NCI-H748 (cell line): ENCODE measurements at regions not wholly inside any gene's neighbourhood (a gene's known extent, or its start where the extent isn't known, plus 50 kb on each side); places are given as distances from the start of the nearest gene placed in this dataset.
A peak's percentile ranks its signal among the peaks of the same experiment; 100 is the strongest.

Source experiments
- DNase-seq: peaks from one replicate; lab custom pipeline; 2025; ENCODE audit not compliant: unreplicated experiment; lab: John Stamatoyannopoulos, UW

DNA sequence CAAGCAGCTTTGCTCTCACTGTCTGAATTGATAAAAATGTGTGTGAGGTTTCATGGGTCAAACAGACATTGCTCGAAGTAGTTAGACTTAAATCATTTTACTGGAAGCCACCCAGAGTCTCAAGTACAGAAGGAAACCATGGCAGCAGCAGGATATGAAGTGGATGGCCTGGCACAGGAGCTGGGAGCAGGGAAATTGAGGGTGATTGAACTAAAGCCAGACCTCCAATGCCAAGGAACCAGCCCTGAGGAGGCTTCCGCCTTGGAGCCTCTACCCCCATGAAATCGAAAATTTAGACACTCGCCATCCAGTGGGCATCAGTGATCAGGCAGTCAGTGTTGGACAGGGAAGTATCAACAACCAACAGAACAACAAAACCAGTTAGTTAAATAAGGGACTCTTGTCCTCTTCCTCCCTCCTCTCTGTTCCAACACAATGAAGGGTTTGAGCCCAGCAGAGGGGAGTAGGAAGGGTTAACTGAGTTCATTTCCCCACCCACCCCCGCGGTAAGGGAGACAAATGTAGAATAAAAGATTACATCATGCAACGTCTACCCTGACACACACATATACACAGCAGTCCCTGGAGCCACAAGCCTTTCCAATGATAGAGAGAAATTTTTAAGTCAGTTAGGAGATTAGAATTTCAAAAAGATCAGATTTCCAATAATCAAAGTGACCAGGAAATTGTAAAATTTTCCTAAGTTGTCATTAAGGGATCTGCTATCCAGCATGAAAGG is 156.3 kb downstream of the SLC16A9 start:
- no peak for DNase-seq

DNA sequence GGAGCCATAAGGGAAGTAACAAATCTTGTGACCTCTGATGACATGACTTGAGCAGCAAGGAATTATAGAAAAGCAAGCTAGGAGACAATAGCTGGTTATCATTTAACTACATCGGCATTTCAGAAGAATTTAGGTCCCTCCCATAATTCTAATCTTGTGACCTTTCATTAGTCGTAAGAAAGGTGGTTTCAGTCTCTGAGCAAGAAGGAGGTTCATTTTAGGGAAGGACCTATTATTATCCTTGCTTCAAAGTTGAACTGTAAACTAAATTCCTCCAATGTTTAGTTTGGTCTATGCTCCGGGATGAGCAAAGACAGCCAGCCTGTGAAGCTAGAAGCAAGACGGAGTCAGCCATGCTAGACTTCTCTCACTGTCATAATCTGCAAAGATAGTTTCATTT is 159.6 kb downstream of the SLC16A9 start:
- no peak for DNase-seq

DNA sequence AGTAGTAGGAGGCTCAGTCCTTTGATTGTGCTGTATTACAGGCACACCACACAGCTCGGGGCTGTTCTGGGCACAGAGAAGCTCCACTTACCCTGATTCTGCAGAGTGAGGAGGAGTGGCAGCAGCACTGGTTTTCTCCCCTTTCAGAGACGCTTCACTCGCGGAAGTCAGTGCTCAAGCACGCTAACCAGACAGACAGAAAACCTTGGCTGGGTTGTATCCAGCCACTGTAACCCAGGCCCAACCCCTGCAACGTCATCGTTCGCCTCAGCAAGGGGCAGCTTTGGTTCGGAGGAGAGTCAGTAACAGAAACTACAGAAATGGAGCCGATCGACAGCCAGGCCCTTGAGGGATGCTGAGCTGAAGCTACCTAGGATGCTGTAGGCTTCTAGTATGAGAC is 171.0 kb downstream of the SLC16A9 start:
- no peak for DNase-seq

DNA sequence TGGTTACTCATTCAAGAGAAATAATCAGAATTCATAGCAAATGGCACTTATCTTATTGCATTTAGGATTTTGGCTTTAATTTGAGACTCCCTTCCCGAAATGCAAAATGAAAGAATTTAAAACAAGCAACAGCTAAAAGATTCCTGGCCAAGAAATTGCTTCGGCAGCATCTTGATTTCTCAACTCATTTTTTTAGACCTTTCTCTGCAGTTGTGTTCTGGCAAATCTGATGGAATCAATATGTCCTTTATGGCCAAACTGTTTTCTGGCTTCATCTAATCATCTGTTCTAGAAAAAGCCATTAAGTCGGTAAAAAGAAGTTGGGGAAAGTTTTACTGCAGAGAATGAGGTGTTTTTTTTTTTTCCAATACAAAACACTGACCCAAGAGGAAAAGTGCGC is 172.1 kb downstream of the SLC16A9 start:
- no peak for DNase-seq

DNA sequence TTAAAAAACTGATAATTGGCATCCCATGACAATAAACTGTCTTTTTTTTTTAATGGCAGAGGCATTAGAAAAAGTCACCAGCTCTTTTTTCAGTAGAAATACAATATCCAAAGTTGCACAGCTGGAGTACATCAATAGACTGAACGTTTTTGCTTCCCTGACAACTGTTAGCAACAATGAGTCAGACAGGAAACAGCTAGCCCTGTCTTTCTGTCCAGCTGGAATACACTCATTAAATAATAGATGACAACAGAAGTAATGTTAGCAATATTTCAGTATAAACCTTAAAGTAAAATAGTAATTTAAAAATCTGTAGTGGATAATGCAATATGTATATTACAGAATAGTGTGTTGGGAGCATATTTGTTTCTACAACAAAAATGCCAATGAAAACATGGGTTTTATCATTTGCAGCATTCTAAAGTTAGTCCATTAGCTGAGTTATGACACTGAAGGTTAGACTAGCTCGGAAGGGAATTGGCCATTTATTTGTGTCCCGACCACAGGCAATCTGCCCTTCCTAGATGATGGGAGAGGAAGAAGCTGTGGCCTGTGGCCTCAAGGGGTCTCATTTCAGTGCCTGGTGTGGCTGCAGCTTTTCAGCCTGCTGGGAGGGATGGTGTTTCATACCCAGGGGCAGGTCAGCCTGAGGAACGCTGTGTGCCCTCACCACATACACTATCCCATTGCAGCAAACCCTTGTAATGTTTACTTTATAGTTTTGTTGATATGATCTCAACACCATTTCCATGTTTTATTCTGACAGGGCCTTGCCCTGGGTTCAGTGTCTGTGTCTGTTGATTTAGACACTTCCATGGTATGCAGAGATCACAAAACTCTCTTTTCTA is 173.3 kb downstream of the SLC16A9 start:
- DNase-seq, result peak; percentile 32

DNA sequence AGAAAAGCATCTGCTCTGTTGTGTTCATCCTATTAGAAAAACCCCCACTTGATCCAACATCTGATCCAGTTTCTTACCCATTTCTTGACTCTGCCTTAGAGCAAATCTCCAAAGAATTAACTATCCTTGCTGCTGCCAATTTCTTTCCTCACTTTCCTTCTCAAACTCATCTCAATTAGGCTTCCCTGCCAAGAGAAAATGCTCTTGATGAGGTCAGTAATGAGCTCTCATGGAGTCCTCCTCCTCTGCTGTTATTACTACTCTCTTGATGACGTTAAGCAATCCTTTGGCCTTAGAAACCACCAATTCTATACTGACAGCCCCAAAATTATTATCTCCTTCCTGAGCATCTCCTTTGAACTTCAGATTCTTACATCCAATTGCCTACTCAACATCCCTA is 162.0 kb upstream of the FAM13C start:
- DNase-seq, result no peak

DNA sequence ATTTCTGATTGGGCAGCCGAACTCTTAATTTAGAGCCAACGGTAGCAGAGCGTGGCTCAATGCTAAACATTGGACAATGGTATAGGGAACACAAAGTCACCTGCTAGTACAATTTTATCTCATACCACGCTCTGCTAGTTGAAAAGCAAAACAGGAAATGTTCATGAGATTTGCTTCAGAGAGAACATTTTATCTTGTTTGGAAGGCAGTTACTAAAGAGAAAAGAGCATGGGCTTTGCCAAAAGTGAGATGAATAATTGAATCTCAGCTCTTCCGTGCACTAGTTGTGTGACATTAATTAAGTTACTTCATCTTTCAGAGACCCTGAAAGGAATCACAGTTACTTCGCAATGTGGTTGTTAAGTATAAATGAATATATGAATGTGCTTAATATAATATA is 161.5 kb upstream of the FAM13C start:
- DNase-seq, result no peak

DNA sequence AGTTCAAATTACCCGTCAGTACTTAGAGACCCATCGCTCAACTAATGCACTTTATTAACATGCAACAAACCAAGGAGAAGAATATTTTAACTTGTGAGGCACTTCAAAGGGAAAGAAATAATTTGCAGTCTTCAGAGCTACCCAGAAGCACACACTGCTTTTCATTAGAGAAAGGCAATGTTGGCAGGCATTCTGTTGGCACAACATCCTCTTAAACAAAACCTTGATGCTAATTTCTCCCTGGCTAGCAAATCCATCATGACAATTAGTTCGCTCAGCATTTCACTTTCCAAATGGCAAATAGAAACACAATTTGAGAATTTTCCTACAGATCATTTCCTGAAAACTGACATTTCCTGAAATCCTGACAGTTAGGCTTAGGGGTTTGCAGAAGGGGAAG is 155.6 kb upstream of the FAM13C start:
- no peak for DNase-seq

DNA sequence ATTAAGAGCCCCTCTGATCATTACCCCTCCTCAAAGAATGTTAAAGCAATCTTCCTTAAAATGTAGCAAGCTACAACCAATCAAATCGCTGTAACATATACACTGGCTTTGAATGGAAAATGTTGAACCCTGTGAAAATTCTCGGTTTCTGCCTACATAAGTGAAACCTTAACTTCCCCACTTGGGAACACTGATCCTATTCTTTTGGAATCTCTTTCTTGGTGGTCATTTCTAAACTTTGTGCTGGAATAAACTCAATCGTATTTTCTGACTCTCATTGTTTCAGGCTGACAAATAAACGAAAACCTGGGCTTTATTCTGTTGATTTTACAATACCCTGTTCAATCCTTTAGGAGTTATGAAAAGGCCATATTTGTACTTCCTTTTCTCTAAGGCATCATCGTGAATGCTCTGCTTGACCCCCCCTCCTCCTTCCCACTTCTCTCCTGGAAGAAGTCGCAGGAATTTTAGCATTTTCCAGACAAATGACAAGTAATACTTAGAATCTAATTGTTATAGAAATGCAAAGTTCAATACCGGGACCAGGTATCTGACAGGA is 155.1 kb upstream of the FAM13C start:
- DNase-seq, result no peak

DNA sequence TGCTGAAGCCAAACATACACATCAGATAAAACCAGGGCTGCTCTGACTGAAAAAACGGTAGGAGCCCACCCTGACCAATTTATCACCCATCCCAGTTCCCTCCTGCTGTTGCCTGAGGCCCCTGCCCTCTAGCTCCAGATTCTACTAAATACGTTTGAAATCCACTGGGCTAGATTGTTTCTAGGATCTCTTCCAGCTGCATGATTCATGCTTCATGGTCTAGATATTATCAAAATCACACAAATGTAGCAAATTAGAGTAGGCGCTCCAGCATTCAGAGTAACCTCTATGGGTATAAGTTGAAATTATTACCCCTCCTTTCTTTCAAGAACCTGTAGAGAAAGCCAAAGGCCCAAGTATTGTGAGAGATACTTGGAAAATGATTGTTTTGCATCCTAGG is 151.2 kb upstream of the FAM13C start:
- DNase-seq, result no peak

DNA sequence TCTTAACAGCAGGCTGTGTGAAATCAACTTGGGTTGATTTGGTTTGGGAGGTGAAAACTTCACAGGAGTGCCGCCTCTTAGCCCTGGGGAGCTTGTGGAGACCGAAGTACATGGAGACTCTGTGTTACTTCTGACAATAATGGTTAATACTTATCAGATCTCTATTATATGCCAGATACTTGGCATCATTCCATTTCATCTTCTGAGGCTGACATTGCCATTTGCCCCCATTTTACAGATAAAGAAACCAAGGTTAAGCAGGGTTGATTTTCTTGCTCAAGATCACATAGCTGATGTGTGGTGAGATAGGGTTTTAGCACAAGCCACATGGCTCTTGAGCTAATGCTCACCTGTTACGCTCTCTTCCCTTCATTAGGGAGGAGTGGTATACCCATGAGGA is 150.6 kb upstream of the FAM13C start:
- no peak for DNase-seq

DNA sequence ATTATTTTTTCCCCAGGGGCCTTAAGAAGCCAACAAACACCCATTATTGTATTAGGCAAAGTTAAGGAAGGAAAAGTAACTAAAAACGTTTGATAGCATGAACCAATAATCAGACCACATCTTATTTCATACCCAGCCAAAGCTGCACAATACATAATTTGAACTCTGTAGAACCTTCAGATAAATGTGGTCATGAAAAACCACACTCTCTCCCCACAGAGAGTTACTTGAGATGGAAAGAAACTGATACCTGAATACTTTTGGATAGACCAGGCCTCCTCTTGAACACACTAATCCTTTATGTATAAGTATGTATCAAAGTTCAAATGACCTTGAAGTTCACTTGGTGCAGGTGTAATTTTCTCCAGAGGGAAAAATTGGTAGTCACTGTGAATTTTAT is 146.6 kb upstream of the FAM13C start:
- no peak for DNase-seq

DNA sequence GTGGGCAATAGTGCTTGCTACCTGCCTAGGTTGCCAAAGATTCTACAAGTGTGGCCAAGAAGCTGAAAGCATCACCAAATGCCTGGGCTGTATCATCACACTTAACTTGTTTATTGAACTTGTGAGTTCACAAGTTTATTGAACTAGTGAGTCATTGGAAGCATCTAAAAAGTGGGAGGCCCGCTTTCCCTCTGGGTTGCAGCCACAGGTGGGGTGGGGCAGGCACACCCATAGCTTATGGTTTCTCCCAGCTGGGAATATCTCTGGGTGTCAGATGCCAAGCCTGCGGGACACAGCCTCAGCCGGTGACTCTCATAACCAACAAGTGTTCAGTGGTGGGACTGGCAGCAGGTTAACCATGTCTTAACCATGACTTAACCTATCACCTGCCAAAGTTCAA is 145.9 kb upstream of the FAM13C start:
- no peak for DNase-seq

DNA sequence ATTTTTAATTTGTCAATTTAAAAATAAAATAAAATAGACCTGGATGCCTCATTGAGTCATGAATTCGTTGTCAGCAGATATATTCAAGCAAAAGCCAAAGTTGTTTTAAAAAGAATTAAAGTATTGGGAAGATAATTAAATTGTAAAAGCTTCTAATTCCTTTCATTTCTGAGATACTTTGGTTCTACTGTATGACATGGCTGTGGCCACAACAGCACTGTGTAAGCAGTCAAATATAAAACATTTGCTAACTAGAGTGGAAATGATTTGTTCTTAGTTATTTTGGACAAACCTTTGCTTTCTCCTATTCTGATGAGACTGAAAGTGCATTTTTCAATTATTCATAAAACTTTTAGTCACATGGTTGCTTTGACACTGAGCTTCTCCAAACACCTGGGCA is 143.6 kb upstream of the FAM13C start:
- DNase-seq, result no peak

DNA sequence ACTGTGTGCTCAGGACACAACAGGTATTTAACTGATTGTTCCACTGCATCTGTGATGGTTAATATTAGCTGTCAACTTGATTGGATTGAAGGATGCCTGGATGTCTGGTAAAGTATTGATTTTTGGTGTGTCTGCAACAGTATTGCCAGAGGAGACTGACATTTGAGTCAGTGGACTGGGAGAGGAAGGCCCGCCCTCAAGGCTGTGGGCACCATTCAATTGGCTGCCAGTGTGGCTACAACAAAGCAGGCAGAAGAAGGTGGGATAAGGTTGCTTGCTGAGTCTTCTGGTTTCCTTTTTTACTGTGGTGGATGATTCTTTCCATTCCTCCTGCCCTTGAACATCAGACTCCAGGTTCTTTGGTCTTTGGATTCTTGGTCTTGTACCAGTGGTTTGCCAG is 137.1 kb upstream of the FAM13C start:
- DNase-seq, result no peak

DNA sequence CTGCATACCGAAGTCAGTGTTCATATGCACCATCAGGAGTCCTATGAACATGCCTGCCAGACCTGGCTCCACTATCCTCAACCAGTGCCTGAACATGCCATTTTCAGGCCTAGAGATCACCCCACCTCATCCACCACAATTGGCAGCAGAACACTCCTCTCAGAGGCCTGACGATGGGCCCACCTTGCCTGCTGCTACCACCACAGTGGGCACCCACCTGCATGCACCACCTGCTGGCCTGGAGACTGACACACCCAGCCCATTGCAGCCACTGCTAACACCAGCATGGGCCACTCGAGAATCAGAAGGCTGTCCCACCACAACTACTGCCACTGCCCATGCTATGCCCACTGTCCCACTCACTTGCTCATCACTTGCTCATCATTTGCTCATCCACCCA is 130.7 kb upstream of the FAM13C start:
- DNase-seq, result no peak

DNA sequence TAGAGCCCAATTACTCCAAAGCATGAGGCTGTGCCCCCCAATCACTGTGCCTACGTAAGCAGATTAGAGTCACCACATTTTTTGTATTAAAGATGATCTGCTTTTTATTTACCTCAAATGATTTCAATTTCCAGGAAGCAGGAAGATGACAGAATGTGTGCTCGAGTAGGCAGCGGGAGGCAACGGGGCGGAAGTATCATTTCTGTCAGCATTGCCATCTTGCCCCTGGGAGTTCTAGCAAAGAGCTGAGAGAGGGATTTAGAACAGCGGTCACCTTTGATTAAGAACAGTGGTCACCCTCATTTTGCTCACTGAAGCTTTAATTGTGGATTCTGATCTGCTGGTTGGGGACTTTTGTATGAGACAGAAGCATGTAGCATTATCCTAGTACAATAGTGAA is 117.1 kb upstream of the FAM13C start:
- DNase-seq, result no peak

DNA sequence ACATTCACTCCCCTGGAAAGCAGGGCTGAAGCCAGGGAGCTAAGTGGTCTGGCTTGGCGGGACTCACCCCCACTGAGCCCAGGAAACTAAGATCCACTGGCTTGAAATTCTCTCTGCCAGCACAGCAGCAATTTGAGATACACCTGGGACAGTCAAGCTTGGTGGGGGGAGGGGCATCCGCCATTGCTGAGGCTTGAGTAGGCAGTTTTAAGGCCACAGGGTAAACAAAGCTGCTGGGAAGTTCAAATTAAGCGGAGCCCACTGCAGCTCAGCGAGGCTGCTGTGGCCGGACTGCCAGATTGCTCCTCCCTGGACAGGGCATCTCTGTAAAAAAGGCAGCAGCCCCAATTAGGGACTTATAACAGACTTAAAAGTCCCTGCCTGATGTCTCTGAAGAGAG is 108.2 kb upstream of the FAM13C start:
- peak; percentile 48 for DNase-seq

DNA sequence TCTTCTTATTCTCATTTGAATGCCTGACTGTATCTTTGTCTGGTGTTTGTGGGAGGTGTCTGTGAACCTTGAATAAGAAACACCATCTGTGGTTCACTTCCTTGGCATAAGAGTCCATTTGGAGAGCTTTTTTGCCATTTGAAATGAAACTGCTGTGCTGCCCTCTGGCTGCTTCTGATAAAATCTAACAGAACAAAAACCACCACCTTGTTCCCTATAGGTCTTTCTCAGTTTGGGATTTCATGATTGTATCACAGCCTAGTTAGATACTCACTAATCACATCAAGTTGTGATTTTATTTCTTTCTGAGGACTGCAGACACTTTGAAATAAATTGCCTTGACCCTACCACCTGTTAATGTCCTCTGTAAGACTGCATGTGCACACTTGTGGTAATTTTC is 102.7 kb upstream of the FAM13C start:
- DNase-seq, result peak; percentile 8

DNA sequence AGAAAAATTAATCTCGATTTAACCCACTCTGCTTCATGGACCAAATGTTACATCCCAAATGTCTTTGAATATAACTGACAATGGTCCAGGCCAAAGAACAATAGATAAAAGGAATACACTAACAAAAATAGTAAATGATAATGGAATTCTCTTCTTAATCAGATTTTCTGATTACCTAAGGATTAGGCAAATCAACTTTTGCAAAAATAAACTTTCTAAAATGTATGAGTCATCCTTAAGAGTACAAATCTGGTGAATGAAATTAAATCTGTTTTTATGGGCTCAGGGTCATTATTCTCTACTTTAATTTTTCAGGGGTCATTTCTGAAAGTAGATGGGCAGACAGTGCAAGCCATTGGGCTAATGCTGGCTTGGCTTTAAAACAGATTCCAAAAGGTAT is 102.1 kb upstream of the FAM13C start:
- no peak for DNase-seq

DNA sequence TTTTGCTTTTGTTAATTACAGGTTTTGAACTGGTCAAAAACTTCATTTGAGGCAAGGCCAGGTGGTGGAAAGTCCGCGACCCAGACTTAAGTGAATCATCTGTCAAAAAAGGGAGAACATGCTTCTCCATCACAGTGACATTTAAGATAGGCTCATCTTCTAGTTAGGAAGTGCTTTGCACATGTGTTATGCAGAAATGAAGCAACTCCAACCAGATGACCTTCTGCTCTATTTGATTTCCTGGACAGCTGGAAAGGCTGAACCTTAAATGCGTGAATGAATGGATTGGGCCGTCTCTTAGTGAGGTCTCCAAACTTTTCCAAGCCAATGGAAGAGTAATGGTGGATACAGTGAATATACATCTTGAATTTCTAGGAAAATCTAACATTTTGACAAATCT is 101.6 kb upstream of the FAM13C start:
- DNase-seq, result no peak

DNA sequence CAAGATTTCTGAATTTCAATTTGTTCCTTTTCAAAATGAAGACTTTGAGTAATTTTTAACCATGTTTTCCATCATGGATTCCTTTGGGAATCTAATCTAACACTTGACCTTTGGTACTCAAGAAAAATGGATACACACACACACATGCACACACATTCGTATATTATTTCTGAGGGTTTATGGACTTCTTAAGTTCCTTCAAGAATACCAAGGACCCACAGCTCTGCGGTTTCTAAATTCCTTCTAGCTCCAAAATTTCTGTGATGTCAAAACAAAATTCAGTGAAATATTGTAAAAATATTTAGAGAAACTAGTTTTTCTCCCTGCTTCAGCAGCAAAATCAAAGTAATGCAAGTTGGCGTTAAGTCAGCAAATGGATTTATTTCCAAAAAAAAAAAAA is 98.3 kb upstream of the FAM13C start:
- DNase-seq, result no peak
